ENCODE measurements at regions not wholly inside any gene's neighbourhood (a gene's known extent, or its start where the extent isn't known, plus 50 kb on each side); places are given as distances from the start of the nearest gene placed in this dataset.

DNA sequence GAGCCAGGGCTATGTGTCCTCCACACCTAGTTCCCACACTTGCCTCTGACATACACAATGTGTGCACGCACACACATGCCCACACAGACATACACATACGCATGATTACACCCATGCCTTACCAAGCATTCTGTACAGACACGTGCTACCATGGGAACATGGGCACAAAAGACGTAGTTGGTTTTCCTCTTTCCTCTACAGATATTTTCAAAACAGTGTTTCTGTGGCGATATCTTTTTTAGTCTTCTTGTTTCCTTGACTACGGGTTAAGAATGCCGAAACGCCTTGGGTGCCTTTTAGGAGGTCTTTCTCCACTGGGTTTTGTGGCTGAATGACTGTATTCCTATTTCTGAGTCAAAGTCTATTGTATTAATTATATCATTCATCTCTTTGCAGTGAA is 75.5 kb upstream of the SPTBN1 start:
- Histone ChIP-seq H2AFZ (ENCODE audit: low read length) (no peak overlapping the region), H3K36me3 (replicated peaks in 1 of 2; ENCODE audit: control insufficient read depth in 1 of 2, insufficient read depth in 2 of 2, low read length in 2 of 2) (no peaks in the 10 kb centered on the region), H3K4me1 (ENCODE audit: insufficient read depth, low read length) (peaks cover 15% of the 10 kb centered on the region), H3K9me3 (ENCODE audit: low read length) (no peaks in the 10 kb centered on the region), H3K9ac (ENCODE audit: insufficient read depth, low read depth, low read length) (no peak overlapping the region), H3K27ac (ENCODE audit: extremely low read length, insufficient read depth, low read length) (no peak overlapping the region), H4K20me1 (ENCODE audit: insufficient read depth, low read length) (no peaks in the 10 kb centered on the region), H3K4me3 (replicated peaks in 1 of 3; ENCODE audit: insufficient read depth in 1 of 3, low read depth in 2 of 3, low read length in 3 of 3) (no peak overlapping the region), H3K4me2 (ENCODE audit: low read depth, low read length) (no peak overlapping the region), H3K79me2 (ENCODE audit: insufficient read depth, low read length) (no peaks in the 10 kb centered on the region), H3K27me3 (ENCODE audit: control insufficient read depth in 1 of 2, insufficient read depth in 2 of 2, low read length in 2 of 2) (peaks cover 4 to 26% of the 10 kb centered on the region in 2 experiments; a peak in 4 of 5 replicates)
- ChIA-PET CTCF (ENCODE audit: low intra/inter-chr PET ratio, low total read pairs) (no interaction called here), POLR2A (no interaction called here)
- BruUV-seq (replicated peaks) = no TSS peak
- no peak for DNase-seq (ENCODE audit: low spot score)
- WGBS (ENCODE audit: low lambda C conversion rate) = 77% methylated on average over 8 of the region's 8 CpGs
- TF ChIP-seq, protein P1, sequence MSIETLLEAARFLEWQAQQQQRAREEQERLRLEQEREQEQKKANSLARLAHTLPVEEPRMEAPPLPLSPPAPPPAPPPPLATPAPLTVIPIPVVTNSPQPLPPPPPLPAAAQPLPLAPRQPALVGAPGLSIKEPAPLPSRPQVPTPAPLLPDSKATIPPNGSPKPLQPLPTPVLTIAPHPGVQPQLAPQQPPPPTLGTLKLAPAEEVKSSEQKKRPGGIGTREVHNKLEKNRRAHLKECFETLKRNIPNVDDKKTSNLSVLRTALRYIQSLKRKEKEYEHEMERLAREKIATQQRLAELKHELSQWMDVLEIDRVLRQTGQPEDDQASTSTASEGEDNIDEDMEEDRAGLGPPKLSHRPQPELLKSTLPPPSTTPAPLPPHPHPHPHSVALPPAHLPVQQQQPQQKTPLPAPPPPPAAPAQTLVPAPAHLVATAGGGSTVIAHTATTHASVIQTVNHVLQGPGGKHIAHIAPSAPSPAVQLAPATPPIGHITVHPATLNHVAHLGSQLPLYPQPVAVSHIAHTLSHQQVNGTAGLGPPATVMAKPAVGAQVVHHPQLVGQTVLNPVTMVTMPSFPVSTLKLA (IDR thresholded peaks at IDR 0.05) = 0 out of 2 replicates have a peak, but pooled peaks have one; percentile 8
- TF ChIP-seq HNRNPL (IDR thresholded peaks at IDR 0.05; ENCODE audit: low read depth, low read length) (no peak), RELA (CRISPR knock-in tag; IDR thresholded peaks at IDR 0.05) (no peak)
- TF ChIP-seq, protein P2, sequence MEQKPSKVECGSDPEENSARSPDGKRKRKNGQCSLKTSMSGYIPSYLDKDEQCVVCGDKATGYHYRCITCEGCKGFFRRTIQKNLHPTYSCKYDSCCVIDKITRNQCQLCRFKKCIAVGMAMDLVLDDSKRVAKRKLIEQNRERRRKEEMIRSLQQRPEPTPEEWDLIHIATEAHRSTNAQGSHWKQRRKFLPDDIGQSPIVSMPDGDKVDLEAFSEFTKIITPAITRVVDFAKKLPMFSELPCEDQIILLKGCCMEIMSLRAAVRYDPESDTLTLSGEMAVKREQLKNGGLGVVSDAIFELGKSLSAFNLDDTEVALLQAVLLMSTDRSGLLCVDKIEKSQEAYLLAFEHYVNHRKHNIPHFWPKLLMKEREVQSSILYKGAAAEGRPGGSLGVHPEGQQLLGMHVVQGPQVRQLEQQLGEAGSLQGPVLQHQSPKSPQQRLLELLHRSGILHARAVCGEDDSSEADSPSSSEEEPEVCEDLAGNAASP (CRISPR knock-in tag; IDR thresholded peaks at IDR 0.05; ENCODE audit: borderline replicate concordance) = no peak
- in situ Hi-C loops (cut with HindIII; ENCODE audit: extremely low pct_ligation_motif_present, low pct_unique_long_range_greater_than_20kb) = no loop called here
- intact Hi-C loops (cut with micrococcal nuclease; ENCODE audit: unreplicated experiment) = no loop called here
- no peak for ATAC-seq
- no peak for FAIRE-seq

DNA sequence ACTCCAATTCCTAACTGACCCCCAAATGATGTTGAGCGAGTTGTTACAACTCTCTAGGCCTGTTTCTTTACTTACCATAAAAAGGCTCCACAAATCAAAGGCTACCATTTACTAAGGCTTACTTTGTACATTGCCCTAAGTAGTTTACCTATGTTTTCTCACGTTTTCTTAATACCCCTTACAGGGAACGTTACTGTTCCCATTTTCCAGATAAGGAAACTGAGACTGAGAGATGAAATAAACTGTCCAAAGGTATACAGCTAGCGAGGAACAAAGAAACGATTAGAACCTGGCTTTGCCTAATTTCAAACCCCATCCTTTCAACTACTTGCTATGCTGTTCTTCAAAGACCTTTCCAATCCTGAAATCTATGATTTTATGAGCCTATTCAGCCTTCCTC is 74.8 kb upstream of the SPTBN1 start:
- no peak overlapping the region for H2AFZ ChIP-seq (ENCODE audit: low read length)
- no peaks in the 10 kb centered on the region for H3K9me3 ChIP-seq (ENCODE audit: low read length)
- in situ Hi-C loops (cut with HindIII; ENCODE audit: extremely low pct_ligation_motif_present, low pct_unique_long_range_greater_than_20kb) (no loop called here), intact Hi-C loops (cut with micrococcal nuclease; ENCODE audit: unreplicated experiment) (no loop called here)
- H3K79me2 ChIP-seq (ENCODE audit: insufficient read depth, low read length) = no peaks in the 10 kb centered on the region
- BruUV-seq (replicated peaks) = no TSS peak
- no peak overlapping the region for H3K4me2 ChIP-seq (ENCODE audit: low read depth, low read length)
- ATAC-seq (no peak), DNase-seq (ENCODE audit: low spot score) (no peak), FAIRE-seq (no peak)
- POLR2A ChIA-PET = no interaction called here
- CTCF ChIA-PET (ENCODE audit: low intra/inter-chr PET ratio, low total read pairs) = no interaction called here
- peaks cover 4 to 26% of the 10 kb centered on the region in 2 experiments; a peak in 4 of 5 replicates for H3K27me3 ChIP-seq (ENCODE audit: control insufficient read depth in 1 of 2, insufficient read depth in 2 of 2, low read length in 2 of 2)
- 28% methylated on average over 5 of the region's 5 CpGs for WGBS (ENCODE audit: low lambda C conversion rate)
- TF ChIP-seq ZNF629 (CRISPR knock-in tag; conservative IDR thresholded peaks at IDR 0.05) (peak; percentile 78), TGIF2 (CRISPR knock-in tag; IDR thresholded peaks at IDR 0.05) (no peak)
- H3K9ac ChIP-seq (ENCODE audit: insufficient read depth, low read depth, low read length) = no peak overlapping the region
- no peaks in the 10 kb centered on the region for H3K36me3 ChIP-seq (replicated peaks in 1 of 2; ENCODE audit: control insufficient read depth in 1 of 2, insufficient read depth in 2 of 2, low read length in 2 of 2)
- H3K27ac ChIP-seq (ENCODE audit: extremely low read length, insufficient read depth, low read length) = no peak overlapping the region
- peaks cover 15% of the 10 kb centered on the region for H3K4me1 ChIP-seq (ENCODE audit: insufficient read depth, low read length)
- no peak overlapping the region for H3K4me3 ChIP-seq (replicated peaks in 1 of 3; ENCODE audit: insufficient read depth in 1 of 3, low read depth in 2 of 3, low read length in 3 of 3)
- H4K20me1 ChIP-seq (ENCODE audit: insufficient read depth, low read length) = no peaks in the 10 kb centered on the region

All from HepG2 (cell line).